Endodermal cell (in vitro differentiated cells): ENCODE measurements at regions not wholly inside any gene's neighbourhood (a gene's known extent, or its start where the extent isn't known, plus 50 kb on each side); places are given as distances from the start of the nearest gene placed in this dataset.

Source experiments
- DNase-seq: peaks from one replicate; pipeline ENCODE4 v3.0.0-alpha.2; 2017
- H3K27ac ChIP-seq: 2 replicates; pipeline ENCODE4 v1.5.1; 2013; ENCODE audit warnings: mild to moderate bottlenecking, low read depth, low read length, moderate library complexity
- H3K27me3 ChIP-seq: 2 replicates; pipeline ENCODE4 v1.6.1; 2013; ENCODE audit warnings: mild to moderate bottlenecking, low read length, moderate library complexity; ENCODE audit not compliant: insufficient read depth, control insufficient read depth, poor library complexity, severe bottlenecking
- H3K36me3 ChIP-seq: 2 replicates; pipeline ENCODE4 v1.7.0; 2013; ENCODE audit warnings: mild to moderate bottlenecking, low read length, moderate library complexity; ENCODE audit not compliant: control insufficient read depth, insufficient read depth
- H3K4me1 ChIP-seq: one replicate; pipeline ENCODE4 v1.7.0; 2013; ENCODE audit warnings: low read length; ENCODE audit not compliant: control insufficient read depth, insufficient read depth
- H3K4me3 ChIP-seq: 2 replicates; pipeline ENCODE4 v1.5.1; 2013; ENCODE audit warnings: mild to moderate bottlenecking, low read length, moderate library complexity
- H3K9ac ChIP-seq: 2 replicates; pipeline ENCODE4 v1.6.1; 2013; ENCODE audit warnings: mild to moderate bottlenecking, low read length, moderate library complexity; ENCODE audit not compliant: poor library complexity, severe bottlenecking; ENCODE audit errors: extremely low read depth
- H3K9me3 ChIP-seq: 2 replicates; pipeline ENCODE4 v1.6.1; 2013; ENCODE audit warnings: mild to moderate bottlenecking, low read length, moderate library complexity; ENCODE audit not compliant: control insufficient read depth
- H3K27ac Mint-ChIP-seq: 2 replicates; pipeline ENCODE4 v1.8.0; 2020; ENCODE audit warnings: mixed read lengths
- H3K27me3 Mint-ChIP-seq: 2 replicates; pipeline ENCODE4 v1.8.0; 2021; ENCODE audit warnings: mild to moderate bottlenecking, mixed read lengths; ENCODE audit not compliant: insufficient read depth
- H3K36me3 Mint-ChIP-seq: 2 replicates; pipeline ENCODE4 v1.8.0; 2020; ENCODE audit warnings: low read depth, mixed read lengths
- H3K4me1 Mint-ChIP-seq: 2 replicates; pipeline ENCODE4 v1.8.0; 2020; ENCODE audit warnings: mixed read lengths
- H3K4me3 Mint-ChIP-seq: 2 replicates; pipeline ENCODE4 v1.8.0; 2020; ENCODE audit warnings: mild to moderate bottlenecking, moderate library complexity, mixed read lengths
- H3K9me3 Mint-ChIP-seq: 2 replicates; pipeline ENCODE4 v1.8.0; 2020; ENCODE audit warnings: mild to moderate bottlenecking, mixed read lengths
- CTCF ChIP-seq: fragments of 200-600 bp; sonication (generic); conservative IDR thresholded peaks from 2 replicates; pipeline ENCODE4 v1.5.0; 2021; ENCODE audit warnings: antibody characterized with exemption, mild to moderate bottlenecking
- WGBS, 2 experiments: methylation state at CpG; one replicate each; pipeline versions ENCODE4 v1.1.5 to v1.1.7; 2013; ENCODE audit warnings: missing lambda C conversion rate in 2 of 2, mixed read lengths in 1 of 2; ENCODE audit not compliant: insufficient coverage in 1 of 2, insufficient read length in 1 of 2; 5-methylcytosine and 5-hydroxymethylcytosine counted together

- Mint-ChIP-seq H3K27me3 (peaks cover 96% of the 10 kb centered on the region), H3K36me3 (no peaks in the 10 kb centered on the region), H3K4me3 (peak overlapping the region; percentile 38), H3K27ac (no peak overlapping the region), H3K9me3 (no peaks in the 10 kb centered on the region), H3K4me1 (peaks cover 28% of the 10 kb centered on the region)
- no peak overlapping the region for H3K9ac ChIP-seq
- no peaks in the 10 kb centered on the region for H3K36me3 ChIP-seq
- H3K9me3 ChIP-seq: no peaks in the 10 kb centered on the region
- peak; percentile 54 for DNase-seq
- peaks cover 100% of the 10 kb centered on the region for H3K27me3 ChIP-seq
- TF ChIP-seq CTCF: peak; percentile 17
- WGBS, 2 experiments: 5% methylated on average over 21 to 23 of the region's 23 CpGs
- no peak overlapping the region for H3K27ac ChIP-seq
- peaks cover 14% of the 10 kb centered on the region for H3K4me1 ChIP-seq
- peak overlapping the region; percentile 2 for H3K4me3 ChIP-seq
Measured at GRCh38 chr13:50132904-50133357, 117.7 kb downstream of the KCNRG start.

- no peak for TF ChIP-seq CTCF
- no peaks in the 10 kb centered on the region for H3K9me3 ChIP-seq
- H3K4me1 ChIP-seq: peaks cover 14% of the 10 kb centered on the region
- no peak overlapping the region for H3K9ac ChIP-seq
- H3K27ac Mint-ChIP-seq: no peak overlapping the region
- 9 to 14% methylated on average over 22 to 48 of the region's 48 CpGs for WGBS, 2 experiments
- H3K36me3 Mint-ChIP-seq: no peaks in the 10 kb centered on the region
- no peaks in the 10 kb centered on the region for H3K36me3 ChIP-seq
- peak overlapping the region; percentile 2 for H3K4me3 ChIP-seq
- H3K9me3 Mint-ChIP-seq: no peaks in the 10 kb centered on the region
- peaks cover 96% of the 10 kb centered on the region for H3K27me3 Mint-ChIP-seq
- peaks cover 100% of the 10 kb centered on the region for H3K27me3 ChIP-seq
- H3K4me3 Mint-ChIP-seq: peak overlapping the region; percentile 38
- H3K27ac ChIP-seq: no peak overlapping the region
- peaks cover 23% of the 10 kb centered on the region for H3K4me1 Mint-ChIP-seq
- peak; percentile 74 for DNase-seq
Measured at GRCh38 chr13:50133358-50133953, 118.2 kb downstream of the KCNRG start.

GRCh38 chr13:50136226-50136625 lies 121.0 kb downstream of the KCNRG start:
- Histone ChIP-seq H3K4me1 (peaks cover 5% of the 10 kb centered on the region), H3K9me3 (no peaks in the 10 kb centered on the region), H3K27me3 (peaks cover 93% of the 10 kb centered on the region), H3K36me3 (no peaks in the 10 kb centered on the region), H3K4me3 (no peak overlapping the region), H3K9ac (no peak overlapping the region), H3K27ac (no peak overlapping the region)
- DNase-seq: no peak
- 88 to 89% methylated on average over 2 to 3 of the region's 3 CpGs for WGBS, 2 experiments
- Mint-ChIP-seq H3K36me3 (no peaks in the 10 kb centered on the region), H3K27me3 (peaks cover 88% of the 10 kb centered on the region), H3K27ac (no peak overlapping the region), H3K4me1 (peaks cover 20% of the 10 kb centered on the region), H3K4me3 (no peak overlapping the region), H3K9me3 (no peaks in the 10 kb centered on the region)
- no peak for TF ChIP-seq CTCF
